ENCODE measurements at regions not wholly inside any gene's neighbourhood (a gene's known extent, or its start where the extent isn't known, plus 50 kb on each side); places are given as distances from the start of the nearest gene placed in this dataset.
A peak's percentile ranks its signal among the peaks of the same experiment; 100 is the strongest.

- Histone ChIP-seq H3K9me3 (ENCODE audit: insufficient read depth, low read depth) (no peaks in the 10 kb centered on the region), H3K4me3 (peak overlapping the region; percentile 69), H3K9me2 (ENCODE audit: insufficient read depth) (no peaks in the 10 kb centered on the region), H3K4me1 (replicated peaks; ENCODE audit: insufficient read depth) (peaks cover 13% of the 10 kb centered on the region), H3F3A (ENCODE audit: insufficient read depth, low read depth) (peaks cover 44% of the 10 kb centered on the region), H2AFZ (peak overlapping the region; percentile 74), H4K20me1 (ENCODE audit: insufficient read depth) (no peaks in the 10 kb centered on the region), H3K36me3 (ENCODE audit: low read depth) (no peaks in the 10 kb centered on the region), H3K4me2 (peak overlapping the region; percentile 87), H3K79me2 (ENCODE audit: low read depth) (no peaks in the 10 kb centered on the region), H3K27ac (peak overlapping the region; percentile 74), H3K27me3 (ENCODE audit: insufficient read depth, low read depth) (no peaks in the 10 kb centered on the region)
- POLR2A ChIA-PET (ENCODE audit: unreplicated experiment): interaction anchor here (0.6 to 0.7 kb wide), 4 partner anchors 11 to 1551 kb away, joined by 3 to 6 read pairs (median 4); no protein-coding TSS in a partner anchor
- TF ChIP-seq CTCF (conservative IDR thresholded peaks at IDR 0.05): no peak
- peak; percentile 74 to 77 for DNase-seq
- BruUV-seq (replicated peaks): no TSS peak
- CTCF ChIA-PET: no interaction called here
- intact Hi-C loops (cut with micrococcal nuclease; ENCODE audit: unreplicated experiment): loop anchor here (1.0 to 5.0 kb wide), 4 partner anchors 10 to 240 kb away; partner anchors contain the start of gene HMGN4
Observed at GRCh38 chr6:26312501-26313397, 52.2 kb upstream of the BTN3A2 start.
